ENCODE measurements at regions not wholly inside any gene's neighbourhood (a gene's known extent, or its start where the extent isn't known, plus 50 kb on each side); places are given as distances from the start of the nearest gene placed in this dataset.
A peak's percentile ranks its signal among the peaks of the same experiment; 100 is the strongest.

DNA sequence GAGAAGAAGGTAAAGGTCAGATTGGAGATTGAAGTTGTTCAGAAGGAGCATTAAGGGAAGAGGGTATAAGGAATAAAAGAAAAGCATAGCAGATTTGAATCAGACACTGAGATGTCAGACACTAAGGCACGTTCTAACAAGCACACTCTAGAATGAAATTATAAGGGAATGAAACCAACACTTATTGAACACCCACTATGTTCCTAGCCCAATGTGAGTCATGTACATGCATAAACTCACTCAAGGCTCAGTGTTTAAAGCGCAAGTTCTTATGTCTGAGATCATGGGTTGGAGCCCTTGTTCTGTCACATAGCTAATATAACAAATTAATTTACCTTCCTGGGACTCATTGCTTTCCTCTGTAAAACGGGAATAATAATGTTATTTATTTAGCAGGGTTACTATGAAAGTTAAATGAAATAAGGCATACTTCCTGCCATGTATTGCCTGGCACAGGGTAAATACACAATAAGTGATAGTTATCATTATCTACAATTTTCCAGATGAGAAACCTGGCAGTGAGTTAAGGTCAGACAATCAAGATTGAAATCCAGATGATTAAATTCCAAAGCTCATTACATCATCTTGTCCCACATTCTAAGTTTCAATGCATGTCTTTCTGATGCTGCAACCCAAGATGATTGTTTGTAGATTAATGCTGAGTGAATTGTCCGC, 68.3 kb upstream of the DACH1 start:
- no peak for DNase-seq

DNA sequence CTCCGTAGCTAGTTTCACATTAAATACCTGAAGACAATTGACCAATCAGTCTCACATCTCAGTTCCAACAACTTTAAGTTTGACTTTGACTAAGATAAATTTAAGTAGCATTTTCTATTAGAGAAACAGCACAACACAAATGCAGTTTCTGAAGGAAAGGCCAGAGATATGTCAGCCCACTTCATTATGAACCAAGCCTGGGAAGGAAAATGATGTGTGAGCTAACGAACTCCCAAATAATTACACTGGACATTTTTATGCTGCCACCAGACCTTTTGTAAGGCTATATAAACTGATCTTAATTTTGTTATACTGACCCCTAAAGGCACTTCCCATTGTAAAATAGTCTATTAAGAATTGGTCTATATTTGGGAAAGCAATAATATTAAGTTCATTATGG, 57.9 kb upstream of the DACH1 start:
- no peak for DNase-seq

GRCh38 chr13:71922194-71922593, 55.2 kb upstream of the DACH1 start:
- peak; percentile 36 for DNase-seq

All from fibroblast of skin of right quadriceps (primary cell).